ENCODE measurements at regions not wholly inside any gene's neighbourhood (a gene's known extent, or its start where the extent isn't known, plus 50 kb on each side); places are given as distances from the start of the nearest gene placed in this dataset.

DNA sequence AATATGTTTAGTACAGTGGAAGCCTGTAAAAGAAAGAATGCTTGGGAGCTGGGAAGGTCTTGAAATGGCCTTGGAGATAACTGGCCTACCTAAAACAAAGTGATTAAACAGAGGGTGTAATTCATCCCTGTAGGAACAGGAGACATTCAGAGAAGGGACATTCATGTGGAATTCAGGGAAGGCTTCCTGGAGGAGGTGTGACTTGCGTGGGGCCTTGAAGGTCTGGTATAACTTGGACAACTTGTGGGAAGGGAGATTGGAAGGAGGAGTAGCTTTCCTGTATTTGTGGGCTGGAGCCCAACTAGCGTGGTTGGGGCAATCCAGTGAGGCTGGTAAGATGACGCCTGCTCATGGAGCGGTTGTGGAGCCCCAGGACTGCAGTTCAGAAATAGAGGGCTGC is 156.4 kb downstream of the AACS start:
- no peak overlapping the region for H3K27ac ChIP-seq (ENCODE audit: low read depth, low read length)
- H3K27me3 ChIP-seq (ENCODE audit: control insufficient read depth in 1 of 2, insufficient read depth in 2 of 2, low read length in 2 of 2): peaks cover 8 to 12% of the 10 kb centered on the region in 2 donors

DNA sequence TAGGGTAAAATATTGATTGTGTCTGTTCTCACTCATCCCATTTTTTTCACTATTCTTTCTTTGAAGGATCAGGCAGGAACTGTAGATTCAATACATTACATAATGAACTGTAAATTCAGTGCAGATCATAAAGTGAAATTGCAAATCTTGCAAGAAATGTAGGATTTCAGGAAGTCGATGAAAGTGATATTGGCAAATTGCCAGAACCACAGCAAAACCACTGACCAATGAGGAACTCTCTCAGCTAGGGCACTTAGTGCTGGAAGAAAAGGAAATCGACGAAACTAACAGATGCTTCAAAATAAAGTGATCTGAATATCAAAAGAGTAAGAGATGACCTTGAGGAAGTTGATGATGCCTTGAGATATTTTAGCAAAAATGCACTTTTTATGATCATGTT is 157.6 kb downstream of the AACS start:
- Histone ChIP-seq H3K4me1 (ENCODE audit: control insufficient read depth in 1 of 2, insufficient read depth in 2 of 2, low read length in 2 of 2) (peaks cover 0 to 7% of the 10 kb centered on the region in 2 donors), H3K27me3 (ENCODE audit: control insufficient read depth in 1 of 2, insufficient read depth in 2 of 2, low read length in 2 of 2) (peaks cover 8 to 9% of the 10 kb centered on the region in 2 donors), H3K9me3 (ENCODE audit: control insufficient read depth in 1 of 2, low read length in 2 of 2) (no peaks in the 10 kb centered on the region), H3K36me3 (ENCODE audit: control insufficient read depth in 1 of 2, insufficient read depth in 2 of 2, low read length in 2 of 2) (no peaks in the 10 kb centered on the region), H3K9ac (ENCODE audit: low read depth in 1 of 2, low read length in 2 of 2) (no peak overlapping the region), H3K4me3 (ENCODE audit: low read depth in 1 of 2, low read length in 2 of 2) (no peak overlapping the region), H3K27ac (ENCODE audit: low read depth, low read length) (no peak overlapping the region)

More for the DNA sequence above, 156.4 kb downstream of the AACS start:
- Histone ChIP-seq H3K36me3 (ENCODE audit: control insufficient read depth in 1 of 2, insufficient read depth in 2 of 2, low read length in 2 of 2) (no peaks in the 10 kb centered on the region), H3K4me1 (ENCODE audit: control insufficient read depth in 1 of 2, insufficient read depth in 2 of 2, low read length in 2 of 2) (peaks cover 0 to 7% of the 10 kb centered on the region in 2 donors), H3K9ac (ENCODE audit: low read depth in 1 of 2, low read length in 2 of 2) (no peak overlapping the region), H3K4me3 (ENCODE audit: low read depth in 1 of 2, low read length in 2 of 2) (no peak overlapping the region), H3K9me3 (ENCODE audit: control insufficient read depth in 1 of 2, low read length in 2 of 2) (no peaks in the 10 kb centered on the region)

DNA sequence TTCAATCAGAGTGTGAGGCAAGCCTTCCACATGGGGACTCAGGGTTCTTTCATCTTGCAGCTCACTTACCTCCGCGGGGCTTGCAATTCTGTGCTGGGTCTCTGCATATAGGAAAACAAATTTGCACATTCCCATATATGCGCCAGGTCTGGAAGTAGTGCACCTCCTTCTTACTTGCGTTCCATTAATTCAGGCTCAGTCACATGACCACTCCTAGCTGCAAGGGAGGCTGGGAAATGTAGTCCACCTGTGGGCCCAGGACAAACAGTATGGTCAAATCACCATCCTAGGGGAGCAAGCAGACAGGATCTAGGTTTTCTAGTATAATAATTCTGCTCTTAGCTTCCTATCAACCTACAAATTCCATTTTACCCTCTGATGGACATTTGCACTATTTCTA is 160.4 kb downstream of the AACS start:
- no peaks in the 10 kb centered on the region for H3K9me3 ChIP-seq (ENCODE audit: control insufficient read depth in 1 of 2, low read length in 2 of 2)
- no peak overlapping the region for H3K9ac ChIP-seq (ENCODE audit: low read depth in 1 of 2, low read length in 2 of 2)
- peaks cover 0 to 8% of the 10 kb centered on the region in 2 donors for H3K27me3 ChIP-seq (ENCODE audit: control insufficient read depth in 1 of 2, insufficient read depth in 2 of 2, low read length in 2 of 2)
- no peaks in the 10 kb centered on the region for H3K36me3 ChIP-seq (ENCODE audit: control insufficient read depth in 1 of 2, insufficient read depth in 2 of 2, low read length in 2 of 2)
- H3K4me1 ChIP-seq (ENCODE audit: control insufficient read depth in 1 of 2, insufficient read depth in 2 of 2, low read length in 2 of 2): no peaks in the 10 kb centered on the region
- no peak overlapping the region for H3K27ac ChIP-seq (ENCODE audit: low read depth, low read length)
- H3K4me3 ChIP-seq (ENCODE audit: low read depth in 1 of 2, low read length in 2 of 2): no peak overlapping the region

DNA sequence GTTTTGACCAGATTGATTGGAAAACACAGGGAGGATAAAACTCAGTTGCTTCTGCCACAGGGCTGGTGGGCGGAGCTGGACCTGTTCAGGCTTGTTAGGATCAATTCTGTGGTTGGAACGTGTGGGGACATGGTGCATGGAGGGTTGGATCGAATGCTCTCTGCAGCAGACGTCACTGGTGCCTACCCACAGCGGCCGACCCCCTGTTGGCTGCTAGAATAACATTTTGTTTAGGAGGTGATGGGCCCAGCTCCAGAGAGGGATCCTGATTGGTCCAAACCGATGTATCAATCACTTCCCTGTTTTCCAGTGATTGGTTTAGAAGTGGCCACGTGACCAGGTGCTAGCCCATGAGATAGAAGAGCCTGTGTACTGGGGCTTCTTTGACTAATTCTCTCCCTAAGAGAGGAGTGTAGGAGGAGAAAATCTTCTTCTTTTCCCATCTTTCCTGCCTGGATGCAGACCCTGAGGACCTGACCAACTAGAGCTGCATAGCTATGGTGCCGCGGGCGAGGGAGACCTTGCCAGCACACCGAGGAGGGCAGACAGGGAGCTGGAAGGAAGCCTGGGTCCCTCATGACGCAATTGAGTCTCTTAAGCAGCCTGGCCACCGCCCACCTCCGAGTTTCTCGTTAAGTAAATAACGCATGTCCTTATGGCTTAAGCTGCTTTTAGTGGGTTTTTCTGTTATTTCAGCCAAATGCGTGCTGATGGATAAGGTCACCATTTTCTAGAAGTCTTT is 163.5 kb downstream of the AACS start:
- H3K4me3 ChIP-seq (ENCODE audit: low read depth in 1 of 2, low read length in 2 of 2): no peak overlapping the region
- no peak overlapping the region for H3K9ac ChIP-seq (ENCODE audit: low read depth in 1 of 2, low read length in 2 of 2)
- H3K9me3 ChIP-seq (ENCODE audit: control insufficient read depth in 1 of 2, low read length in 2 of 2): no peaks in the 10 kb centered on the region
- no peaks in the 10 kb centered on the region for H3K4me1 ChIP-seq (ENCODE audit: control insufficient read depth in 1 of 2, insufficient read depth in 2 of 2, low read length in 2 of 2)
- H3K36me3 ChIP-seq (ENCODE audit: control insufficient read depth in 1 of 2, insufficient read depth in 2 of 2, low read length in 2 of 2): no peaks in the 10 kb centered on the region
- H3K27me3 ChIP-seq (ENCODE audit: control insufficient read depth in 1 of 2, insufficient read depth in 2 of 2, low read length in 2 of 2): peaks cover 0 to 8% of the 10 kb centered on the region in 2 donors
- no peak overlapping the region for H3K27ac ChIP-seq (ENCODE audit: low read depth, low read length)

DNA sequence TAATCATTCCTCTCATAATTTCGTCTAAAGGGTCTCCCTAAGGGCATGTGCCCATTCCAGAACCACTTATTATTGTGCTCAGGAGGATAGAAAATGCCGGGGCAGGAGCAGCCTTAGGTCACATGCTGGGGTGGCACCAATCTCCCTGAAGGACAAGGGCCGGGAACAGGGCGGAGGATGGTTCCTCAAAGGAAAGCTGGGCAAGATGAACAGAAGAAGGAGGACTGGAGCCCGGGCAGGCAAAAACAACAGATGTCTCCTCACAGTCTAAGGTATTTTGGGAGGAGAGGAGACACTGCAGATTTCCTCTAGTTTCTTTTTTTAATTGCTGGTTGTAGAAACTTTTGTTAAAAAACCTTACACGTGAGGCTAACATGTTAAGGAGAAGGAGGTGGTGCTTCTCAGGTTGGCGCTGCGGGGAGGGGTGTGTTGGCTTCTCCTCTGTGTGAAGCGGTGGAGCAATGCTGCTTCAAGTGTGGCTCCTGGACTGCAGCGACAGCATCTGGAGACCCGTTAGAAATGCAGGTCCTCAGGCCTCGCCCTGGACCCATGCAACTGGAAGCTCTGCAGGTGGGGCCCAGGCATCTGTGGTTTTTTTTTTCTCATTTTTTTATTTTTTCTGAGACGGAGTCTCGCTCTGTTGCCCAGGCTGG is 164.8 kb downstream of the AACS start:
- Histone ChIP-seq H3K36me3 (ENCODE audit: control insufficient read depth in 1 of 2, insufficient read depth in 2 of 2, low read length in 2 of 2) (no peaks in the 10 kb centered on the region), H3K27me3 (ENCODE audit: control insufficient read depth in 1 of 2, insufficient read depth in 2 of 2, low read length in 2 of 2) (peaks cover 0 to 6% of the 10 kb centered on the region in 2 donors), H3K9me3 (ENCODE audit: control insufficient read depth in 1 of 2, low read length in 2 of 2) (no peaks in the 10 kb centered on the region), H3K4me1 (ENCODE audit: control insufficient read depth in 1 of 2, insufficient read depth in 2 of 2, low read length in 2 of 2) (no peaks in the 10 kb centered on the region), H3K4me3 (ENCODE audit: low read depth in 1 of 2, low read length in 2 of 2) (no peak overlapping the region), H3K9ac (ENCODE audit: low read depth in 1 of 2, low read length in 2 of 2) (no peak overlapping the region), H3K27ac (ENCODE audit: low read depth, low read length) (no peak overlapping the region)

DNA sequence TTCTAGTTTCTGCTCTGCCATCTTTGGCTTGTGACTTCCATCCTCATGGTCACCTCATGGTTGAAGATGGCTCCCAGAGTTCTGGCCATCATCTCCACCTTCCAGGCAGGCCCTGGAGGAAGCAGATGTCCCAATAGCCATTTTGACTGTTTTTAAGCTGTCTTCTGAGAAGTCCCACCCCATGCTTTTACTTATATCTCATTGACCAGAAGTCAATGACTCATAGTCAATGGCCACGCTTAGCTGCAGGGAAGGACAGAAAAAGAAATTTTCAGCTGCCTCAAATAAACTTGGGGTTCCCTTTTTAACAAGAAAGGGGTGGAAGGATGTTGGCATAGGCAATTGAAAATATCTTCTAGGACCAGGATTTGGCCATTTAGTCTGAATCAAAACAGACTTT is 168.1 kb downstream of the AACS start:
- H3K9ac ChIP-seq (ENCODE audit: low read depth in 1 of 2, low read length in 2 of 2): no peak overlapping the region
- no peak overlapping the region for H3K4me3 ChIP-seq (ENCODE audit: low read depth in 1 of 2, low read length in 2 of 2)
- H3K36me3 ChIP-seq (ENCODE audit: control insufficient read depth in 1 of 2, insufficient read depth in 2 of 2, low read length in 2 of 2): no peaks in the 10 kb centered on the region
- no peaks in the 10 kb centered on the region for H3K9me3 ChIP-seq (ENCODE audit: control insufficient read depth in 1 of 2, low read length in 2 of 2)
- no peak overlapping the region for H3K27ac ChIP-seq (ENCODE audit: low read depth, low read length)
- H3K4me1 ChIP-seq (ENCODE audit: control insufficient read depth in 1 of 2, insufficient read depth in 2 of 2, low read length in 2 of 2): no peaks in the 10 kb centered on the region
- no peaks in the 10 kb centered on the region for H3K27me3 ChIP-seq (ENCODE audit: control insufficient read depth in 1 of 2, insufficient read depth in 2 of 2, low read length in 2 of 2)

DNA sequence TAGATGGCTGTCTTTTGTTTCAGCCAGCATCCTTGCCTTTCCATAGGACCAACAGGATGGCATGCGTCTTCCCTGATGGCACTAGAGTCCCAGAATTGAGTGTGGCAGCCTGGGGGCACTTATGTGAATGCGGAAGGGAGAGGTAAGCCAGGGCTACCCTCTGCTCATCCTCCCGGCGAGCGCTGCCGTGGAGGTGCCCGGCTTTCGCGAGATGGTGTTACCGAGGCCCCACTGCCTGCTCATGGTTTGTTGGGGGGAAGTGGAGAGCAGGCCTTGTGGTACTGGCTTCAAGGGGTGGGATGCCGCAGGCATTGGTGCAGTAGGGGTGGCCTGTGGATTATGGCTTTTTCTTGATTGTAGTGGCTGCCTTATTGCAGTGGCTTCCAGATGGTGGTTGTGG is 174.3 kb downstream of the AACS start:
- H3K27ac ChIP-seq (ENCODE audit: low read depth, low read length): no peak overlapping the region
- H3K27me3 ChIP-seq (ENCODE audit: control insufficient read depth in 1 of 2, insufficient read depth in 2 of 2, low read length in 2 of 2): peaks cover 0 to 2% of the 10 kb centered on the region in 2 donors
- no peaks in the 10 kb centered on the region for H3K4me1 ChIP-seq (ENCODE audit: control insufficient read depth in 1 of 2, insufficient read depth in 2 of 2, low read length in 2 of 2)
- no peaks in the 10 kb centered on the region for H3K9me3 ChIP-seq (ENCODE audit: control insufficient read depth in 1 of 2, low read length in 2 of 2)
- no peaks in the 10 kb centered on the region for H3K36me3 ChIP-seq (ENCODE audit: control insufficient read depth in 1 of 2, insufficient read depth in 2 of 2, low read length in 2 of 2)
- H3K4me3 ChIP-seq (ENCODE audit: low read depth in 1 of 2, low read length in 2 of 2): no peak overlapping the region
- H3K9ac ChIP-seq (ENCODE audit: low read depth in 1 of 2, low read length in 2 of 2): no peak overlapping the region

DNA sequence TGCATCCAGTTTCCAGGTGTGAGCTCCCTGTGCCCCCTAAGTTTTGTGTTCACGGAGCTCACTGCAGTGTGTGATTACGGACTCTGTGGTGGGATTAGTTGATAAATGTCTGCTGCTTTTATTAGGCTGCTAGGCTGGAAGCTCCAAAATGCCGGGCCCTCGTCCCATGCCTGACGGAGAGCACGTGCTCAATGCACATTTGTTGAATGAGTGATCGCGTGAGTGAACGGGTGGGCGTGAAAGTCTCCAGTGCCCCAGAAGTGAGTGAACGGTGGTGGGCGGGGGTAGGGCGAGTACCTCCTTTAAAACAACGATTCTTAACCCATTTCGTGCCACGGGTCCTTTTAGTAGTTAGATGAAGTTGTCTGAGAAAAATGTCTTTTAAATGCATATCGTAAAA is 175.5 kb downstream of the AACS start:
- H3K27ac ChIP-seq (ENCODE audit: low read depth, low read length): no peak overlapping the region
- H3K4me3 ChIP-seq (ENCODE audit: low read depth in 1 of 2, low read length in 2 of 2): no peak overlapping the region
- H3K4me1 ChIP-seq (ENCODE audit: control insufficient read depth in 1 of 2, insufficient read depth in 2 of 2, low read length in 2 of 2): no peaks in the 10 kb centered on the region
- H3K9ac ChIP-seq (ENCODE audit: low read depth in 1 of 2, low read length in 2 of 2): no peak overlapping the region
- no peaks in the 10 kb centered on the region for H3K9me3 ChIP-seq (ENCODE audit: control insufficient read depth in 1 of 2, low read length in 2 of 2)
- peaks cover 2% of the 10 kb centered on the region in 2 donors for H3K27me3 ChIP-seq (ENCODE audit: control insufficient read depth in 1 of 2, insufficient read depth in 2 of 2, low read length in 2 of 2)
- H3K36me3 ChIP-seq (ENCODE audit: control insufficient read depth in 1 of 2, insufficient read depth in 2 of 2, low read length in 2 of 2): no peaks in the 10 kb centered on the region

DNA sequence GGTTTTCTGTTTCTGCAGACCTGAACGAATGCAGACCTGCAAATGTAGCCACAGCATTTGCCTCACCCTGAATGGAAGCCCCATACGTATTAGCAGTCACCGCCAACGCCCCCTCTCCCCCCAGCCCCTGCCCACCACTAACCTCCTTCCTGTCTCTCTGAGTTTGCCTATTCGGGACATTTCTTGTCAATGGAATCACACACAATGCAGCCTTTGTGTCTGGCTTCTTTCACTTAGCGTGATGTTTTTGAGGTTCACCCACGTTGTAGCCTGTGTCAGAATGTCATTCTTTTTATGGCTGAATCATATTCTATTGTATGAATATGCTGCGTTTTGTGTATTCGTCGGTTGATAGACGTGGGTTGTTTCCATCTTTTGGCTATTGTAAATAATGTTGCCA is 178.6 kb downstream of the AACS start:
- no peak overlapping the region for H3K9ac ChIP-seq (ENCODE audit: low read depth in 1 of 2, low read length in 2 of 2)
- no peaks in the 10 kb centered on the region for H3K9me3 ChIP-seq (ENCODE audit: control insufficient read depth in 1 of 2, low read length in 2 of 2)
- no peak overlapping the region for H3K4me3 ChIP-seq (ENCODE audit: low read depth in 1 of 2, low read length in 2 of 2)
- no peaks in the 10 kb centered on the region for H3K4me1 ChIP-seq (ENCODE audit: control insufficient read depth in 1 of 2, insufficient read depth in 2 of 2, low read length in 2 of 2)
- no peaks in the 10 kb centered on the region for H3K36me3 ChIP-seq (ENCODE audit: control insufficient read depth in 1 of 2, insufficient read depth in 2 of 2, low read length in 2 of 2)
- H3K27ac ChIP-seq (ENCODE audit: low read depth, low read length): no peak overlapping the region
- H3K27me3 ChIP-seq (ENCODE audit: control insufficient read depth in 1 of 2, insufficient read depth in 2 of 2, low read length in 2 of 2): peaks cover 5 to 9% of the 10 kb centered on the region in 2 donors

DNA sequence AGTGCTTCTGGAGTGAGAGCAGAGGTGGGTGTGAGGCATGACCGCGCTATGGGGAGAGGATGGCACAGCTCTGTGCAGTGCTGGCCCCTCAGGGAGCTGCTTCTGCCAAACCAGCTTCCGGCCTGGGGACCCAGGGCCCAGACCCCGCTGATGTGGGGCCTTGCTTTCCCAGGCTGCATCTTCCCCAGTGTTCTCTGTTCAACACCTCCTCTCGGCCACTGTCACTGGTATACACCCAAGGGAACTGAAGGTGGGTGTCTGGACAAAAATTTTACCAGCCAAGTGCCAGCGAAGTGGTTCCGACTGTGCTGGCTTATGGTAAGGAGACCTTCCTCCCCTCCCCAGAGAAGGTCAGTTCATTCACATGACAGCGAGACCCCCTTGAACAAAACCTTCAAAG is 179.1 kb downstream of the AACS start:
- no peak overlapping the region for H3K9ac ChIP-seq (ENCODE audit: low read depth in 1 of 2, low read length in 2 of 2)
- no peak overlapping the region for H3K27ac ChIP-seq (ENCODE audit: low read depth, low read length)

More for the DNA sequence above, 179.1 kb downstream of the AACS start:
- no peaks in the 10 kb centered on the region for H3K9me3 ChIP-seq (ENCODE audit: control insufficient read depth in 1 of 2, low read length in 2 of 2)
- H3K27me3 ChIP-seq (ENCODE audit: control insufficient read depth in 1 of 2, insufficient read depth in 2 of 2, low read length in 2 of 2): peaks cover 5 to 9% of the 10 kb centered on the region in 2 donors
- no peaks in the 10 kb centered on the region for H3K4me1 ChIP-seq (ENCODE audit: control insufficient read depth in 1 of 2, insufficient read depth in 2 of 2, low read length in 2 of 2)
- H3K36me3 ChIP-seq (ENCODE audit: control insufficient read depth in 1 of 2, insufficient read depth in 2 of 2, low read length in 2 of 2): no peaks in the 10 kb centered on the region
- no peak overlapping the region for H3K4me3 ChIP-seq (ENCODE audit: low read depth in 1 of 2, low read length in 2 of 2)
